ENCODE measurements at regions not wholly inside any gene's neighbourhood (a gene's known extent, or its start where the extent isn't known, plus 50 kb on each side); places are given as distances from the start of the nearest gene placed in this dataset.

DNA sequence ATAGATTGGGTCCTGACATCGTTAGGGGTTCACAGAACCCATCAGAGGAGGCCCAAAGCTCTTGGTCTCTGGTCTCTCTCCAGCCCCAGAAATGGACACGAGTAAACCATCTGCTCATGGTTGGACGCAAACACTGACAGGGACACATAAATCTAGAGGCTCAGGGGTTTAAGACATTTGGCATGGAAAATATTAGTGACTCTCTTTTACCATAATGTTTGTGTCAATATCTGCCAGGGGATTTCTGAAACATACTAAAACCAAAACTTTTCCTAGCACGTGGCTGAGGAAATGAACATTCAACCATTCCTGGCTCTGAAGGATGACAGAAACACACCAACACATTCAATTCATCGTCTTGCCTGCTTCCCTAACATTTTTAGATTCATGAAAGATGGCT, 226.2 kb downstream of the SP3 start:
- in situ Hi-C loops (cut with MboI; ENCODE audit: low sequenced_read_pairs, unreplicated experiment): no loop called here
- TF ChIP-seq, protein P1, sequence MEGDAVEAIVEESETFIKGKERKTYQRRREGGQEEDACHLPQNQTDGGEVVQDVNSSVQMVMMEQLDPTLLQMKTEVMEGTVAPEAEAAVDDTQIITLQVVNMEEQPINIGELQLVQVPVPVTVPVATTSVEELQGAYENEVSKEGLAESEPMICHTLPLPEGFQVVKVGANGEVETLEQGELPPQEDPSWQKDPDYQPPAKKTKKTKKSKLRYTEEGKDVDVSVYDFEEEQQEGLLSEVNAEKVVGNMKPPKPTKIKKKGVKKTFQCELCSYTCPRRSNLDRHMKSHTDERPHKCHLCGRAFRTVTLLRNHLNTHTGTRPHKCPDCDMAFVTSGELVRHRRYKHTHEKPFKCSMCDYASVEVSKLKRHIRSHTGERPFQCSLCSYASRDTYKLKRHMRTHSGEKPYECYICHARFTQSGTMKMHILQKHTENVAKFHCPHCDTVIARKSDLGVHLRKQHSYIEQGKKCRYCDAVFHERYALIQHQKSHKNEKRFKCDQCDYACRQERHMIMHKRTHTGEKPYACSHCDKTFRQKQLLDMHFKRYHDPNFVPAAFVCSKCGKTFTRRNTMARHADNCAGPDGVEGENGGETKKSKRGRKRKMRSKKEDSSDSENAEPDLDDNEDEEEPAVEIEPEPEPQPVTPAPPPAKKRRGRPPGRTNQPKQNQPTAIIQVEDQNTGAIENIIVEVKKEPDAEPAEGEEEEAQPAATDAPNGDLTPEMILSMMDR (IDR thresholded peaks at IDR 0.05; ENCODE audit: borderline replicate concordance, control extremely low read depth, extremely low read depth, insufficient read depth, missing control alignments): no peak

DNA sequence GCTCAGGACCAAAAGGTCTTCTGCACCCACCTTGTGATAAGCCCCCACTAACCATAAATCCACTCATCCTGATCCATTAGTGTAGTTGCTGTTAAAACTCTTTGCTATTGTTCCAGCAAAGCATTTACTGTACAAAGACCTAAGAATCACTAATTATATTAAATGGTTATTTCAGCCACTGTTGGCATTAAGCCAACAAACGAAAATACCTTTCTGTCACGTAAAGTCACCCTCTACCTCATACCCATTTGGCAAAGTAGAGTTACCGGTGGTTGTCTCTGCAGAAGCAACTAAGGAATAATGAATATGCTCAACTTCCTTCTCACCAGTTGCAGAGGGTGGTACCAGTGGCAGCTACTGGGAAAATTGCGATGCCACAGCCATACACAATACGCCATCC, 224.5 kb downstream of the SP3 start:
- no peak for DNase-seq (ENCODE audit: low spot score)
- TF ChIP-seq, protein P1 (IDR thresholded peaks at IDR 0.05; ENCODE audit: borderline replicate concordance, control extremely low read depth, extremely low read depth, insufficient read depth, missing control alignments): no peak
- in situ Hi-C loops (cut with MboI; ENCODE audit: low sequenced_read_pairs, unreplicated experiment): no loop called here

More for the DNA sequence above, 226.2 kb downstream of the SP3 start:
- DNase-seq (ENCODE audit: low spot score): no peak

DNA sequence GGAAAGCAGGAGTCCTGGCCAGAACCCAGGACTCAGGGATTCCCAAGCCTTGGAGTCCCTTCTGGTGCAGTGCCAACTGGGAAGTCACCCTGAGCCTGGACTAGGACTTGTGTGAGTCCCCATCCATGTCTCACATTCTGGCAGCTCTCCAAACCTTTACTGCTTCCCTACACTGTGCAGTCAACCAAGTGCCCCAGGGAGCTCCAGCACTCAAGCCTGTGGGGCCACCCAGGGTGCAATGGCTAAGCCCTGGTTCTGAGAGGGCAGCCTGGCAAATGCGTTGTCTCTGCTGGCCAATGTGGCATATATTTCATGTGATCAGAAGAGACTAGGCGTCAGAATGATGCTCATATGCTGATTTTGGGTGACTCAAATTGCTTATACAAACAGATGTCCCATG, 223.4 kb downstream of the SP3 start:
- TF ChIP-seq, protein P1 (IDR thresholded peaks at IDR 0.05; ENCODE audit: borderline replicate concordance, control extremely low read depth, extremely low read depth, insufficient read depth, missing control alignments): no peak
- no peak for DNase-seq (ENCODE audit: low spot score)
- in situ Hi-C loops (cut with MboI; ENCODE audit: low sequenced_read_pairs, unreplicated experiment): no loop called here

DNA sequence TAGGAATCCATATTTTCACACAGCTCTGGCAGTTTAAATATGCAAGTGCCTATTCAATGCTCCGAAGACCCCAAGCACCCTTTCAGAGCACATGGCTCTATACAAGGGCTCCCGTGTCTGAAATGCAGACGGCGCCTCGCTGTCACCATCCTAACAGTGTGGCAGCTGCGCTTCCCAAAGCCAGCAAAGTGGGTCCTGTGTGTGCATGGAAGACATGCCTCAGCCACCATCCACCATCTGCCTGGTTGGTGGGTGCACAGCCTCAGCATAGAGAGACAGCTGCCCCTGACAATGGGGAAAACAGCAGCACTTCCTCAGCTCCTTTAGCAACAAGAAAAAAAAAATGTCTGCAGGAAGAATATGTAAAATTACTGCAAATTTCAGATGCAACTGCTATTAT, 218.1 kb downstream of the SP3 start:
- in situ Hi-C loops (cut with MboI; ENCODE audit: low sequenced_read_pairs, unreplicated experiment): no loop called here
- no peak for DNase-seq (ENCODE audit: low spot score)
- TF ChIP-seq, protein P1 (IDR thresholded peaks at IDR 0.05; ENCODE audit: borderline replicate concordance, control extremely low read depth, extremely low read depth, insufficient read depth, missing control alignments): no peak

DNA sequence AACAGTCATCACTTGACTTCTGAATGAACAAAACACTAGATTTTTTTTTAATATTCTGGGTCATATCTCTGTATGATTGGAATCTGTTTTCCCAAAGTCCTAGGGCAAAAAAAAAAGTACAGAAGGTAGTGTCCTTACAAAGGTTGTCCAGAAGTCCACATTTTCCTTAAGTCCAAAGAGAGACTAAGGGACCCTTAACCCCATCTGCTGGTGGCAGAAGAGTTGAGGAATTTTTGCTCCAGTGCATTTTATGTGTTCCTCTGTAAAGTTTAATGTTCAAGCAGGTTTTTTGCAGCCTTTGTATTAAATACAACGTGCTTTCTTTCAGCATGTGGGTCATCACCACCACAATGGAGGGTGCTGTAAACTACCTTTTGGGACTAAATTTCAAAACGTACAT, 215.9 kb downstream of the SP3 start:
- TF ChIP-seq, protein P1 (IDR thresholded peaks at IDR 0.05; ENCODE audit: borderline replicate concordance, control extremely low read depth, extremely low read depth, insufficient read depth, missing control alignments): no peak
- in situ Hi-C loops (cut with MboI; ENCODE audit: low sequenced_read_pairs, unreplicated experiment): no loop called here
- no peak for DNase-seq (ENCODE audit: low spot score)

DNA sequence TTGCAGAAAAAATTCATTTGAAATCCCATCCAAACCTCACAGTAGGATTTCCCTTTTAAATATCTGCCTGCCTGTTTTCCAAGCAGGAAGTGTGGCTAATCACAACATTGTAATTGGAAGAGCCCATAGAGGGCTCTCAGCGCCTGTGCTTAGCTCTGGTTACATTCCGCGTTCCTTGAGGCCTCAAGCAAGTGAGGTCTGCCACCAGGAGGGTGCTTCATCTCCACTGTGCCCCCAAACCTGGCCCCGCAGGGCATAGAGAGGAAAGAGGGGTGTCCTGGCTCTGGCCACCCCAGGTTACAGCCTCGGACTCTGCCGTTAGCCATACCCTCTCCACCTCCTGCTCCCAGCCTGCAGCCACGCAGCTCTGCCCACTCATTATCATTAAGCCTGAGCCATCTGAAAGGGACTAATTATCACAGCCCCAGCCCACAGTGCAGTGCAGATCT, 214.8 kb downstream of the SP3 start:
- in situ Hi-C loops (cut with MboI; ENCODE audit: low sequenced_read_pairs, unreplicated experiment): no loop called here

More for the DNA sequence above, 214.8 kb downstream of the SP3 start:
- TF ChIP-seq, protein P1 (IDR thresholded peaks at IDR 0.05; ENCODE audit: borderline replicate concordance, control extremely low read depth, extremely low read depth, insufficient read depth, missing control alignments): no peak
- DNase-seq (ENCODE audit: low spot score): no peak

Measured in GM13976 (cell line).